ENCODE measurements at regions not wholly inside any gene's neighbourhood (a gene's known extent, or its start where the extent isn't known, plus 50 kb on each side); places are given as distances from the start of the nearest gene placed in this dataset.
"Not testable (repeated sequence)": the region's sequence is repeated elsewhere in the genome, so short reads cannot be mapped to it uniquely, and the experiment has no call there.

DNA sequence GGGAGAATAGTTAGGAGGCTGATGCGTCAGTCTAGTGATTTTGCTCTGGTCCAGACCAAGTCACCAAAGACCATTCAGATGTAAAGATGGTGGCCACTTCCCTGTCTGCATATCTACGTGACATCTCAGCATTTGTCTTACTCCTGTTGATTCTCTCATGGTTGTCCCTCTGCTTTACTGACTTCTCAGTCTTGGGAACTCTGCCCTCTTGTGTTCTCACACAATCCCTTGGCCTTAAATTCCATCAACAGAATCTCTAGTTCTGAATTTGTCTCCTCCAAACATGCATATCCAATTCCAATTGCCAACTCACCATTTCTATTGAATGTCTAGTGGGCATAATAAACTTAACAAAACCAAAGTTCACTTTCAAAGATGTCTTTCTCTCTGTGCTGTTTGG is 147.8 kb downstream of the SLC24A2 start:
- in situ Hi-C loops (cut with MboI; ENCODE audit: low pct_unique_long_range_greater_than_20kb, low sequenced_read_pairs, unreplicated experiment) = no loop called here
- no peak for DNase-seq (ENCODE audit: low spot score)
- TF ChIP-seq, protein P1, sequence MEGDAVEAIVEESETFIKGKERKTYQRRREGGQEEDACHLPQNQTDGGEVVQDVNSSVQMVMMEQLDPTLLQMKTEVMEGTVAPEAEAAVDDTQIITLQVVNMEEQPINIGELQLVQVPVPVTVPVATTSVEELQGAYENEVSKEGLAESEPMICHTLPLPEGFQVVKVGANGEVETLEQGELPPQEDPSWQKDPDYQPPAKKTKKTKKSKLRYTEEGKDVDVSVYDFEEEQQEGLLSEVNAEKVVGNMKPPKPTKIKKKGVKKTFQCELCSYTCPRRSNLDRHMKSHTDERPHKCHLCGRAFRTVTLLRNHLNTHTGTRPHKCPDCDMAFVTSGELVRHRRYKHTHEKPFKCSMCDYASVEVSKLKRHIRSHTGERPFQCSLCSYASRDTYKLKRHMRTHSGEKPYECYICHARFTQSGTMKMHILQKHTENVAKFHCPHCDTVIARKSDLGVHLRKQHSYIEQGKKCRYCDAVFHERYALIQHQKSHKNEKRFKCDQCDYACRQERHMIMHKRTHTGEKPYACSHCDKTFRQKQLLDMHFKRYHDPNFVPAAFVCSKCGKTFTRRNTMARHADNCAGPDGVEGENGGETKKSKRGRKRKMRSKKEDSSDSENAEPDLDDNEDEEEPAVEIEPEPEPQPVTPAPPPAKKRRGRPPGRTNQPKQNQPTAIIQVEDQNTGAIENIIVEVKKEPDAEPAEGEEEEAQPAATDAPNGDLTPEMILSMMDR (IDR thresholded peaks at IDR 0.05; ENCODE audit: extremely low read depth, insufficient read depth, missing control alignments) = no peak

DNA sequence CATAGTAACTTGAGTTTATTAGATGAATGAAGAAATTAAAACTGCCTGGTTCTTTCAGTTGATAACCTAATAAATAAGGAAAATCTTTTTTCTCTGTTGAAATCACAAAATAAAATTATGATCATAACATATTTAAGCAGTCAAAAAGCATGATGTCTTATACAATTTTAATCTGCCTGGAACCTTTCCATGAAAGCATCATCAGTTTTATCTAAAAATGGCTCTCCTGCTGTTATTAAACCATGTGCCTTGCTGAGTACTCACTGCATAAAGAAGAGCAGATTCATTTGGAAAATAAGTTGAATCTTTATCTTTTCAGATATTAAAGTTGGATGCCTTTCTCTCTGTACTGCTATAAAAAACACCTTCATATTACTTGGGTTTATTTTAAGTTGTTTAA is 148.8 kb downstream of the SLC24A2 start:
- in situ Hi-C loops (cut with MboI; ENCODE audit: low pct_unique_long_range_greater_than_20kb, low sequenced_read_pairs, unreplicated experiment) = no loop called here
- TF ChIP-seq, protein P1 (IDR thresholded peaks at IDR 0.05; ENCODE audit: extremely low read depth, insufficient read depth, missing control alignments) = no peak
- no peak for DNase-seq (ENCODE audit: low spot score)

DNA sequence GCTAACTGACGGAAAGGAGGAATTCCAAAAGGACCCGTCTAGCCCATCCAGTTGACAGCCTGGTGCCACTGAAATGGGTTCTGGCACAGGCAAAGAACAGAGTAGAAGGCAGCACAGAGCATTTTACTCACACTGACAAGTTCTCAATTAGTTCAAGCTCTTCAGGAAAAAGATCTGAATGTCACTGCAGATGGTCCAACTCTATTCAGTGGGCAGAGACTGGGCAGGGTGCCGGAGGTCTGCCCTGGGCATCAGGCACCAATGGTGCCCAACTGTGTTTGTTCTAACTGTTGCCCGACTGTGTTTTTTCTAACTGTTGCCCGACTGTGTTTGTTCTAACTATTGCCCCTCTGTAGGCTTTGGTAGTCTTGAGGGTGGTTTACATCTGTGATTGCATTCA is 151.8 kb downstream of the SLC24A2 start:
- TF ChIP-seq, protein P1 (IDR thresholded peaks at IDR 0.05; ENCODE audit: extremely low read depth, insufficient read depth, missing control alignments) = no peak
- in situ Hi-C loops (cut with MboI; ENCODE audit: low pct_unique_long_range_greater_than_20kb, low sequenced_read_pairs, unreplicated experiment) = no loop called here
- DNase-seq (ENCODE audit: low spot score) = no peak

DNA sequence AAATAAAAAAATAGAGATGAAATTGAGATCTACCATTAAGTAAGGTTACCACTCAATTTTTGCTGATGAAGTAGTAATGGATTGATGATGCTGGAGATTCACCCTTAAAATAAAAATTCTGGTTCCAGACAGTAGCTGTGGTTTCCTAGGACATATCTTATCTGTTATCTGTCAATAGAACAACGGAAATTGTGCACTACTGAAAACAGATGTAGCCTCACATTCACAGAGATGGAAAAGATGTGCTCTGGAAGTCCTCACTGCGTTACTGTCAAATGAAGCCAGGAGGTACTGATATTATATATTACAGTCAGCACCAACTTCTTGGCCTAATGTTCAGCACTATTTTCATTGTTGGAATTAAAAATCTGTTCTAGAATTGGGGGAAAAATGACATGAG is 154.0 kb downstream of the SLC24A2 start:
- in situ Hi-C loops (cut with MboI; ENCODE audit: low pct_unique_long_range_greater_than_20kb, low sequenced_read_pairs, unreplicated experiment) = no loop called here
- TF ChIP-seq, protein P1 (IDR thresholded peaks at IDR 0.05; ENCODE audit: extremely low read depth, insufficient read depth, missing control alignments) = no peak
- no peak for DNase-seq (ENCODE audit: low spot score)

DNA sequence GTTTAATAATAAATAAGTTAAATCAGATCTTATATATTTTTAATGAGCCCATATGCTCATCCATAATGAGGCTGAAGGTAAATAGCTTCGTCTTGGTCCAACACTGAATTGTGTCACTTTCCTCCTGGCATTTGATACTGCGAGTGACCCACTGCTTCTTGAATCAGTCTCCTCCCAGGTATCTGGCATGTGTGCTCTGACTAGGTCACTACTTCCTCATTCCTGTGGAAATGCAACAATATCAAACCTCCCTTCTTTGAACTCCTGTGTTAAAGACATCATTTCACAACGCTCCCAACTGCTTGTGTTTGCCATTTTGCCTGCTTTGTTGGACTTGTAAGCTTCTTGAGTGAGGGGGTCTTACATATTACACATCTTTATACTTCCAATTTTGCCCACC is 157.7 kb downstream of the SLC24A2 start:
- in situ Hi-C loops (cut with MboI; ENCODE audit: low pct_unique_long_range_greater_than_20kb, low sequenced_read_pairs, unreplicated experiment) = no loop called here
- TF ChIP-seq, protein P1 (IDR thresholded peaks at IDR 0.05; ENCODE audit: extremely low read depth, insufficient read depth, missing control alignments) = no peak
- no peak for DNase-seq (ENCODE audit: low spot score)

DNA sequence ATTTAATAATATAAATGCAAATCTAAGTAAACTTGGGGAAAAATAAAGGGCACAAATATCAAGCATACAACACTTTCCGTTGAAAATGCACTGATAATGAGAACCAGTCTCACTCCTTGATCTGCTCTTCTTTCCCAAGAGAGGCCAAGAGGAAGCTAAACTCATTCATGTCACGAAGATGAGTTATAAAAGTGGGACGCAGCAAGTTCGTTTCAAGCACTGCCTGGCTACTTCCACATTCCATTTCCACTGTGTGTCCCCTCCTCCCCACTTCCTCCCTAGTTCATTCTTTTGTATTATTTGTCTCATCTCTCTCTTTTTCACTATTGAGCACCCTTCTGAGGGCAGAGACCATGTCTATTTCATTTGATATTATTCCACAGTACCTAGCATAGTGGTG is 158.1 kb downstream of the SLC24A2 start:
- DNase-seq (ENCODE audit: low spot score) = no peak
- TF ChIP-seq, protein P1 (IDR thresholded peaks at IDR 0.05; ENCODE audit: extremely low read depth, insufficient read depth, missing control alignments) = no peak
- in situ Hi-C loops (cut with MboI; ENCODE audit: low pct_unique_long_range_greater_than_20kb, low sequenced_read_pairs, unreplicated experiment) = no loop called here

DNA sequence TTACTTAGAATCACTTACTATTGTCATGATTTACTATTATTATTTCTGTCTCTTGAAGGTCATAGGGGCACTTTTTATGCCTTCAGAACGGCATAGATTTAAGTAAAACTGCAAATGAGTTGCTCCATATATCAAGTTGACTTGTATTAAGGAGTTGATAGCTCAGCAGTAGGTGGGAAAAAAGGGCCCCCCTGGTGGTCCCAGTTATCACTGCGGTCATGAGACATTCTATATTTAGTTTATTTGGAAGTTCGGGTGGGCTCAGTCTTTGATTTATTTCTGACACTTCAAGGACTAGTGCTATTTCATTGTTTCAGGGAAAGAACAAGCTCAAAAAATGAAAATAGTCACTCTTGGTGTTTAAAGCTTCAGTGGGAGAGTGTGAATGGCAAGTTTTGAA is 159.3 kb downstream of the SLC24A2 start:
- no peak for DNase-seq (ENCODE audit: low spot score)
- TF ChIP-seq, protein P1 (IDR thresholded peaks at IDR 0.05; ENCODE audit: extremely low read depth, insufficient read depth, missing control alignments) = no peak
- in situ Hi-C loops (cut with MboI; ENCODE audit: low pct_unique_long_range_greater_than_20kb, low sequenced_read_pairs, unreplicated experiment) = no loop called here

DNA sequence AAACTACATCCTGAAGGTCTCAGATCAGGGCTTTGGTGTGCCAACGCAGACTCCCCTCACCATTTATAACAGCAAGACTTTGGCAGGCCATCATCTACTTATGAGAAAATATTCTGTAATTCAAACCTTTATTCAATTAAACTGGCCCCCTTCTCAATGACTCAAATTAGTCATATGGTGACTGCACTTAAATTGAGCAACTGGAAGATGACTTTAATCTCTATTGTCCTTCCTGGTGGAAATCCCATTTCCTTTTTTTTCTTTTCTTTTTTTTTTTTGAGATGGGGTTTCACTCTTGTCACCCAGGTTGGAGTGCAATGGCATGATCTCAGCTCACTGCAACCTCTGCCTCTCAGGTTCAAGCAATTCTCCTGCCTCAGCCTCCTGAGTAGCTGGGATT is 163.4 kb downstream of the SLC24A2 start:
- DNase-seq (ENCODE audit: low spot score); in situ Hi-C loops (cut with MboI; ENCODE audit: low pct_unique_long_range_greater_than_20kb, low sequenced_read_pairs, unreplicated experiment): not testable (repeated sequence)

Measured in GM13977 (cell line).